Skeletal muscle satellite cell (primary cell): ENCODE measurements at regions not wholly inside any gene's neighbourhood (a gene's known extent, or its start where the extent isn't known, plus 50 kb on each side); places are given as distances from the start of the nearest gene placed in this dataset.

Experiments
- H3K27me3 ChIP-seq: 2 replicates; pipeline ENCODE4 v1.7.0; 2013; ENCODE audit warnings: low read length; ENCODE audit not compliant: control insufficient read depth, insufficient read depth
- H3K36me3 ChIP-seq: 2 replicates; pipeline ENCODE4 v1.7.0; 2013; ENCODE audit warnings: mild to moderate bottlenecking, control low read depth, low read length; ENCODE audit not compliant: insufficient read depth
- H3K4me1 ChIP-seq: 2 replicates; pipeline ENCODE4 v1.7.0; 2013; ENCODE audit warnings: low read length; ENCODE audit not compliant: control insufficient read depth, insufficient read depth
- H3K4me2 ChIP-seq: 2 replicates; pipeline ENCODE4 v1.7.0; 2013; ENCODE audit warnings: mild to moderate bottlenecking, low read length
- H3K4me3 ChIP-seq: 2 replicates; pipeline ENCODE4 v1.7.0; 2013; ENCODE audit warnings: low read length
- H3K9ac ChIP-seq: 2 replicates; pipeline ENCODE4 v1.7.0; 2013; ENCODE audit warnings: mild to moderate bottlenecking, low read depth, low read length, moderate library complexity
- H3K9me3 ChIP-seq: replicated peaks from 2 replicates; pipeline ENCODE4 v1.7.0; 2013; ENCODE audit warnings: mild to moderate bottlenecking, control low read depth, low read length

- Histone ChIP-seq H3K27me3 (no peaks in the 10 kb centered on the region), H3K9me3 (peaks cover 14% of the 10 kb centered on the region)
Measured at GRCh38 chr5:2696156-2696807, 55.2 kb downstream of the IRX2 start.

GRCh38 chr5:2695200-2695891, 56.1 kb downstream of the IRX2 start:
- Histone ChIP-seq H3K36me3 (no peaks in the 10 kb centered on the region), H3K4me1 (no peaks in the 10 kb centered on the region), H3K4me3 (no peak overlapping the region), H3K9me3 (peaks cover 14% of the 10 kb centered on the region), H3K9ac (no peak overlapping the region), H3K4me2 (no peak overlapping the region), H3K27me3 (no peaks in the 10 kb centered on the region)

More at GRCh38 chr5:2696156-2696807, 55.2 kb downstream of the IRX2 start:
- Histone ChIP-seq H3K36me3 (no peaks in the 10 kb centered on the region), H3K4me1 (no peaks in the 10 kb centered on the region), H3K9ac (no peak overlapping the region), H3K4me2 (no peak overlapping the region), H3K4me3 (no peak overlapping the region)

GRCh38 chr5:2691530-2691929, 59.9 kb downstream of the IRX2 start:
- Histone ChIP-seq H3K27me3 (no peaks in the 10 kb centered on the region), H3K4me2 (no peak overlapping the region), H3K4me3 (no peak overlapping the region), H3K9me3 (peaks cover 6% of the 10 kb centered on the region), H3K9ac (no peak overlapping the region), H3K4me1 (no peaks in the 10 kb centered on the region), H3K36me3 (no peaks in the 10 kb centered on the region)

GRCh38 chr5:2690293-2690692, 61.2 kb downstream of the IRX2 start:
- H3K9ac ChIP-seq = no peak overlapping the region
- no peaks in the 10 kb centered on the region for H3K27me3 ChIP-seq
- H3K4me2 ChIP-seq = no peak overlapping the region
- no peak overlapping the region for H3K4me3 ChIP-seq
- peaks cover 9% of the 10 kb centered on the region for H3K9me3 ChIP-seq
- no peaks in the 10 kb centered on the region for H3K4me1 ChIP-seq
- no peaks in the 10 kb centered on the region for H3K36me3 ChIP-seq

- no peaks in the 10 kb centered on the region for H3K4me1 ChIP-seq
- H3K9ac ChIP-seq = no peak overlapping the region
- no peaks in the 10 kb centered on the region for H3K36me3 ChIP-seq
- H3K4me3 ChIP-seq = no peak overlapping the region
- no peaks in the 10 kb centered on the region for H3K27me3 ChIP-seq
- no peak overlapping the region for H3K4me2 ChIP-seq
- peaks cover 11% of the 10 kb centered on the region for H3K9me3 ChIP-seq
Measured at GRCh38 chr5:2688586-2688985, 62.9 kb downstream of the IRX2 start.

GRCh38 chr5:2687746-2688145, 63.7 kb downstream of the IRX2 start:
- no peaks in the 10 kb centered on the region for H3K27me3 ChIP-seq
- H3K9me3 ChIP-seq = peaks cover 13% of the 10 kb centered on the region

GRCh38 chr5:2686321-2687124, 65.0 kb downstream of the IRX2 start:
- Histone ChIP-seq H3K27me3 (no peaks in the 10 kb centered on the region), H3K36me3 (no peaks in the 10 kb centered on the region), H3K4me2 (no peak overlapping the region), H3K4me1 (no peaks in the 10 kb centered on the region), H3K4me3 (no peak overlapping the region), H3K9ac (no peak overlapping the region), H3K9me3 (peaks cover 13% of the 10 kb centered on the region)

More at GRCh38 chr5:2687746-2688145, 63.7 kb downstream of the IRX2 start:
- Histone ChIP-seq H3K4me2 (no peak overlapping the region), H3K9ac (no peak overlapping the region), H3K4me1 (no peaks in the 10 kb centered on the region), H3K36me3 (no peaks in the 10 kb centered on the region), H3K4me3 (no peak overlapping the region)

GRCh38 chr5:2685651-2686272, 65.7 kb downstream of the IRX2 start:
- H3K4me2 ChIP-seq = no peak overlapping the region
- no peaks in the 10 kb centered on the region for H3K4me1 ChIP-seq
- no peaks in the 10 kb centered on the region for H3K27me3 ChIP-seq
- H3K9ac ChIP-seq = no peak overlapping the region
- peaks cover 13% of the 10 kb centered on the region for H3K9me3 ChIP-seq
- H3K4me3 ChIP-seq = no peak overlapping the region
- H3K36me3 ChIP-seq = no peaks in the 10 kb centered on the region

GRCh38 chr5:2684606-2685005, 66.9 kb downstream of the IRX2 start:
- no peaks in the 10 kb centered on the region for H3K36me3 ChIP-seq
- no peaks in the 10 kb centered on the region for H3K4me1 ChIP-seq
- no peak overlapping the region for H3K4me2 ChIP-seq
- H3K27me3 ChIP-seq = no peaks in the 10 kb centered on the region
- H3K9ac ChIP-seq = no peak overlapping the region
- H3K4me3 ChIP-seq = no peak overlapping the region
- H3K9me3 ChIP-seq = peaks cover 13% of the 10 kb centered on the region

GRCh38 chr5:2683720-2684119, 67.8 kb downstream of the IRX2 start:
- H3K36me3 ChIP-seq = no peaks in the 10 kb centered on the region
- no peaks in the 10 kb centered on the region for H3K27me3 ChIP-seq
- H3K4me1 ChIP-seq = no peaks in the 10 kb centered on the region
- H3K9ac ChIP-seq = no peak overlapping the region
- H3K9me3 ChIP-seq = peaks cover 13% of the 10 kb centered on the region
- H3K4me3 ChIP-seq = no peak overlapping the region
- no peak overlapping the region for H3K4me2 ChIP-seq

- Histone ChIP-seq H3K9ac (no peak overlapping the region), H3K9me3 (peaks cover 13% of the 10 kb centered on the region), H3K27me3 (no peaks in the 10 kb centered on the region), H3K4me2 (no peak overlapping the region), H3K4me3 (no peak overlapping the region), H3K4me1 (no peaks in the 10 kb centered on the region), H3K36me3 (no peaks in the 10 kb centered on the region)
Measured at GRCh38 chr5:2681476-2681875, 70.0 kb downstream of the IRX2 start.
